ENCODE measurements at regions not wholly inside any gene's neighbourhood (a gene's known extent, or its start where the extent isn't known, plus 50 kb on each side); places are given as distances from the start of the nearest gene placed in this dataset.

DNA sequence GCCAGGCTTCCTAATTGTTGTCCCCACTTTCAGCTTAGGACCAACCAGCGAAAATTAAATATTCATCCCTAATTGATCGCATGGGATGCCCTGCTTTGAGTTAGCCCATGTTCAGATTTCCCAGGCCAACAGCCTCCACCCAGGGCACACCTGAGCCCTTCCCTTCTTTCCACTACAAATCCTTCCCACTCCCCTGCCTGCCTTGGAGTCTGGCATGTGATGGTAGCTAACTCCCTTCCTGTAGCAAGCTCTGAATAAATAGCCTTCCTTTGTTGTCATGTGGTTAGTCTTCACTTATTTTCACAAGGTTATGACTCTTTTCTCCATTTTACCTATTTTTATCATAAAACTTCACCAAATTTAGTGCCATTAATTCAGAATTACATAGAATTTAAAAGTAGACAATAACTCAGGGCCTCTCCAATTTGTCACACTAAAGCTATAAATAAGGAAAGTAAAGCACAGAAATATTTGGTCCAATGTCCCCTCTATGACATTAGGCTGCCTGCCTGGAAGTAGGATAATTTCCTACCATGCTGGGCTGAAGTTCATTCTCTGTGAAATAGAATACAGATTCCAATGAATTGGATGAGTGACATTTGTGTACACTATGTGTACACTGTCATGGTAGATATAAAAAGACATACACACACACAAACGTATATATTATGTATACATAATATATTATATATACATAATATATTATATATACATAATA is 166.4 kb upstream of the CPEB2 start:
- TF ChIP-seq, protein P1, sequence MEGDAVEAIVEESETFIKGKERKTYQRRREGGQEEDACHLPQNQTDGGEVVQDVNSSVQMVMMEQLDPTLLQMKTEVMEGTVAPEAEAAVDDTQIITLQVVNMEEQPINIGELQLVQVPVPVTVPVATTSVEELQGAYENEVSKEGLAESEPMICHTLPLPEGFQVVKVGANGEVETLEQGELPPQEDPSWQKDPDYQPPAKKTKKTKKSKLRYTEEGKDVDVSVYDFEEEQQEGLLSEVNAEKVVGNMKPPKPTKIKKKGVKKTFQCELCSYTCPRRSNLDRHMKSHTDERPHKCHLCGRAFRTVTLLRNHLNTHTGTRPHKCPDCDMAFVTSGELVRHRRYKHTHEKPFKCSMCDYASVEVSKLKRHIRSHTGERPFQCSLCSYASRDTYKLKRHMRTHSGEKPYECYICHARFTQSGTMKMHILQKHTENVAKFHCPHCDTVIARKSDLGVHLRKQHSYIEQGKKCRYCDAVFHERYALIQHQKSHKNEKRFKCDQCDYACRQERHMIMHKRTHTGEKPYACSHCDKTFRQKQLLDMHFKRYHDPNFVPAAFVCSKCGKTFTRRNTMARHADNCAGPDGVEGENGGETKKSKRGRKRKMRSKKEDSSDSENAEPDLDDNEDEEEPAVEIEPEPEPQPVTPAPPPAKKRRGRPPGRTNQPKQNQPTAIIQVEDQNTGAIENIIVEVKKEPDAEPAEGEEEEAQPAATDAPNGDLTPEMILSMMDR (tag by site-specific recombination; IDR thresholded peaks at IDR 0.05): no peak
- TF ChIP-seq TCF7L2 (IDR thresholded peaks at IDR 0.05; ENCODE audit: borderline replicate concordance, low read depth, low read length) (no peak), YY1 (tag by site-specific recombination; IDR thresholded peaks at IDR 0.05) (no peak), KLF16 (tag by site-specific recombination; IDR thresholded peaks at IDR 0.05) (no peak), ZNF335 (tag by site-specific recombination; conservative IDR thresholded peaks at IDR 0.05) (no peak), ZNF423 (tag by site-specific recombination; IDR thresholded peaks at IDR 0.05) (no peak), ZNF169 (tag by site-specific recombination; IDR thresholded peaks at IDR 0.05) (no peak), ZNF768 (tag by site-specific recombination; IDR thresholded peaks at IDR 0.05) (no peak), ZNF239 (tag by site-specific recombination; IDR thresholded peaks at IDR 0.05) (no peak), ZFP69B (tag by site-specific recombination; IDR thresholded peaks at IDR 0.05) (no peak), ZSCAN23 (tag by site-specific recombination; IDR thresholded peaks at IDR 0.05) (no peak), SP7 (tag by site-specific recombination; IDR thresholded peaks at IDR 0.05) (no peak)
- TF ChIP-seq, protein P2, sequence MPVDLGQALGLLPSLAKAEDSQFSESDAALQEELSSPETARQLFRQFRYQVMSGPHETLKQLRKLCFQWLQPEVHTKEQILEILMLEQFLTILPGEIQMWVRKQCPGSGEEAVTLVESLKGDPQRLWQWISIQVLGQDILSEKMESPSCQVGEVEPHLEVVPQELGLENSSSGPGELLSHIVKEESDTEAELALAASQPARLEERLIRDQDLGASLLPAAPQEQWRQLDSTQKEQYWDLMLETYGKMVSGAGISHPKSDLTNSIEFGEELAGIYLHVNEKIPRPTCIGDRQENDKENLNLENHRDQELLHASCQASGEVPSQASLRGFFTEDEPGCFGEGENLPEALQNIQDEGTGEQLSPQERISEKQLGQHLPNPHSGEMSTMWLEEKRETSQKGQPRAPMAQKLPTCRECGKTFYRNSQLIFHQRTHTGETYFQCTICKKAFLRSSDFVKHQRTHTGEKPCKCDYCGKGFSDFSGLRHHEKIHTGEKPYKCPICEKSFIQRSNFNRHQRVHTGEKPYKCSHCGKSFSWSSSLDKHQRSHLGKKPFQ (tag by site-specific recombination; IDR thresholded peaks at IDR 0.05): no peak
- TF ChIP-seq, protein P3, sequence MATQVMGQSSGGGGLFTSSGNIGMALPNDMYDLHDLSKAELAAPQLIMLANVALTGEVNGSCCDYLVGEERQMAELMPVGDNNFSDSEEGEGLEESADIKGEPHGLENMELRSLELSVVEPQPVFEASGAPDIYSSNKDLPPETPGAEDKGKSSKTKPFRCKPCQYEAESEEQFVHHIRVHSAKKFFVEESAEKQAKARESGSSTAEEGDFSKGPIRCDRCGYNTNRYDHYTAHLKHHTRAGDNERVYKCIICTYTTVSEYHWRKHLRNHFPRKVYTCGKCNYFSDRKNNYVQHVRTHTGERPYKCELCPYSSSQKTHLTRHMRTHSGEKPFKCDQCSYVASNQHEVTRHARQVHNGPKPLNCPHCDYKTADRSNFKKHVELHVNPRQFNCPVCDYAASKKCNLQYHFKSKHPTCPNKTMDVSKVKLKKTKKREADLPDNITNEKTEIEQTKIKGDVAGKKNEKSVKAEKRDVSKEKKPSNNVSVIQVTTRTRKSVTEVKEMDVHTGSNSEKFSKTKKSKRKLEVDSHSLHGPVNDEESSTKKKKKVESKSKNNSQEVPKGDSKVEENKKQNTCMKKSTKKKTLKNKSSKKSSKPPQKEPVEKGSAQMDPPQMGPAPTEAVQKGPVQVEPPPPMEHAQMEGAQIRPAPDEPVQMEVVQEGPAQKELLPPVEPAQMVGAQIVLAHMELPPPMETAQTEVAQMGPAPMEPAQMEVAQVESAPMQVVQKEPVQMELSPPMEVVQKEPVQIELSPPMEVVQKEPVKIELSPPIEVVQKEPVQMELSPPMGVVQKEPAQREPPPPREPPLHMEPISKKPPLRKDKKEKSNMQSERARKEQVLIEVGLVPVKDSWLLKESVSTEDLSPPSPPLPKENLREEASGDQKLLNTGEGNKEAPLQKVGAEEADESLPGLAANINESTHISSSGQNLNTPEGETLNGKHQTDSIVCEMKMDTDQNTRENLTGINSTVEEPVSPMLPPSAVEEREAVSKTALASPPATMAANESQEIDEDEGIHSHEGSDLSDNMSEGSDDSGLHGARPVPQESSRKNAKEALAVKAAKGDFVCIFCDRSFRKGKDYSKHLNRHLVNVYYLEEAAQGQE (tag by site-specific recombination; IDR thresholded peaks at IDR 0.05): no peak

Measured in HEK293 (cell line).